ENCODE measurements at regions not wholly inside any gene's neighbourhood (a gene's known extent, or its start where the extent isn't known, plus 50 kb on each side); places are given as distances from the start of the nearest gene placed in this dataset.

- TF ChIP-seq CTCF (IDR thresholded peaks at IDR 0.05) (no peak), EP300 (IDR thresholded peaks at IDR 0.05) (no peak), POLR2AphosphoS5 (IDR thresholded peaks at IDR 0.05) (no peak)
Observed at GRCh38 chr5:103434057-103434456, 128.5 kb downstream of the NUDT12 start.

All from gastroesophageal sphincter (tissue), 3 donors.